Esophagus squamous epithelium (tissue), 4 donors: ENCODE measurements at regions not wholly inside any gene's neighbourhood (a gene's known extent, or its start where the extent isn't known, plus 50 kb on each side); places are given as distances from the start of the nearest gene placed in this dataset.

ENCODE experiments used
- CTCF ChIP-seq, 6 experiments: fragments of 450-650 bp in 4 of 6; fragments of 200-600 bp in 2 of 6; sonication (generic) in 2 of 6; IDR thresholded peaks; one replicate each; pipeline ENCODE4 v1.5.1; 2016 to 2019; ENCODE audit warnings: antibody characterized with exemption in 6 of 6, mild to moderate bottlenecking in 4 of 6, moderate library complexity in 4 of 6
- POLR2A ChIP-seq, 4 donors: fragments of 450-650 bp; IDR thresholded peaks; one replicate each; pipeline ENCODE4 v1.6.1; 2017; ENCODE audit warnings: antibody characterized with exemption in 4 of 4, mild to moderate bottlenecking in 4 of 4, moderate library complexity in 3 of 4

- no peak for TF ChIP-seq CTCF (IDR thresholded peaks at IDR 0.05)
- no peak for TF ChIP-seq POLR2A (IDR thresholded peaks at IDR 0.05)
These were observed 57.9 kb upstream of the SELENOK start for GRCh38 chr3:53949541-53949940.
